ENCODE measurements at regions not wholly inside any gene's neighbourhood (a gene's known extent, or its start where the extent isn't known, plus 50 kb on each side); places are given as distances from the start of the nearest gene placed in this dataset.

DNA sequence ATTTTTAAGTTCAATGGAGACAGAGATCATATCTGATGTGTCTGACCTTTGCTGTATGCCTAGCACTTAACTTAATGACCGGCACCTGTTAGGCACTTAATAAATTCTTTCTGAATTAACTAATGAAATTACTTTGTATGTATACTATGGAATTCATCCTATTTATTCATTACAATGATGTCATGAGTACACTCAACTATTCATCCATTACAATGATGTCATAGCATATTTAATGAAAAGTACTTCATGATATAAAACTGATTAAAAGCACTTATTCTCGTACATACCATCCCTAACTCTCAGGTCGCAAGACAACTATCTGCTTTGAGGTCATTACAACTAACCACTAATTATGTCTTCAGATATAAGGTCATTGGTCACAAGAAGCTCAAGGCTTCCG lies 1131.6 kb downstream of the DTWD2 start:
- TF ChIP-seq CTCF (conservative IDR thresholded peaks at IDR 0.05; ENCODE audit: low read depth, low read length) = no peak
- Histone ChIP-seq H3K4me3 (IDR thresholded peaks at IDR 0.05; ENCODE audit: insufficient read depth, low read depth, low read length) (no peak overlapping the region), H2AFZ (ENCODE audit: low read depth) (no peak overlapping the region), H4K20me1 (ENCODE audit: insufficient read depth) (no peaks in the 10 kb centered on the region), H3K36me3 (ENCODE audit: insufficient read depth) (no peaks in the 10 kb centered on the region), H3K27ac (no peak overlapping the region), H3K4me2 (no peak overlapping the region), H3K4me1 (ENCODE audit: low read depth, poor library complexity, severe bottlenecking) (no peaks in the 10 kb centered on the region), H3K9ac (no peak overlapping the region), H3K27me3 (ENCODE audit: insufficient read depth, low read depth) (no peaks in the 10 kb centered on the region), H3K79me2 (ENCODE audit: insufficient read depth, low read depth) (no peaks in the 10 kb centered on the region)

GRCh38 chr5:117837786-117838185 lies 1150.6 kb downstream of the DTWD2 start:
- H3K9ac ChIP-seq = no peak overlapping the region
- no peaks in the 10 kb centered on the region for H3K36me3 ChIP-seq (ENCODE audit: insufficient read depth)
- no peaks in the 10 kb centered on the region for H3K79me2 ChIP-seq (ENCODE audit: insufficient read depth, low read depth)
- no peak overlapping the region for H3K27ac ChIP-seq
- no peak overlapping the region for H2AFZ ChIP-seq (ENCODE audit: low read depth)
- no peaks in the 10 kb centered on the region for H4K20me1 ChIP-seq (ENCODE audit: insufficient read depth)
- no peaks in the 10 kb centered on the region for H3K4me1 ChIP-seq (ENCODE audit: low read depth, poor library complexity, severe bottlenecking)
- H3K4me2 ChIP-seq = no peak overlapping the region
- no peak for TF ChIP-seq CTCF (conservative IDR thresholded peaks at IDR 0.05; ENCODE audit: low read depth, low read length)
- no peaks in the 10 kb centered on the region for H3K27me3 ChIP-seq (ENCODE audit: insufficient read depth, low read depth)
- H3K4me3 ChIP-seq (IDR thresholded peaks at IDR 0.05; ENCODE audit: insufficient read depth, low read depth, low read length) = no peak overlapping the region

DNA sequence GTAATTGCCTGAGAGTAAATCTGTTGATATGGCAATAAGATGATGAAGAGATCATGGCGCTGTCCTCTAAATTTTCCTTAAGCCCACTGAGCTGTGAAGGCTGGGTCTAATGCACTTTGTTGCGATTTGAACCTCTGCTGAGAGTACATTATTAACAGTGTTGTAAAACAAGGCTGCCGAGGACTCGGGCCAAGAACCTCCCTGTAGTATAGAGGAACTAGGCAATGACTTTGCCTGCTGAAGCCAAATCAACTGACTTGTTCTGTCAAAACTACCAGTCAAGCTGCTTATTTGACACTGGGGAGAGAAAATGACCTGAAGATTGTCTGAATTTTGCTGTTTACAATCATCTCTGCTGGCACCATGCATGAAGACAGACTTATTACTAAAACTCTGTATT lies 1154.7 kb downstream of the DTWD2 start:
- H3K79me2 ChIP-seq (ENCODE audit: insufficient read depth, low read depth) = no peaks in the 10 kb centered on the region
- no peak overlapping the region for H3K4me2 ChIP-seq
- no peak for TF ChIP-seq CTCF (conservative IDR thresholded peaks at IDR 0.05; ENCODE audit: low read depth, low read length)
- H3K4me1 ChIP-seq (ENCODE audit: low read depth, poor library complexity, severe bottlenecking) = no peaks in the 10 kb centered on the region
- no peak overlapping the region for H2AFZ ChIP-seq (ENCODE audit: low read depth)
- H3K9ac ChIP-seq = no peak overlapping the region
- H4K20me1 ChIP-seq (ENCODE audit: insufficient read depth) = no peaks in the 10 kb centered on the region
- no peak overlapping the region for H3K4me3 ChIP-seq (IDR thresholded peaks at IDR 0.05; ENCODE audit: insufficient read depth, low read depth, low read length)
- no peaks in the 10 kb centered on the region for H3K36me3 ChIP-seq (ENCODE audit: insufficient read depth)
- H3K27me3 ChIP-seq (ENCODE audit: insufficient read depth, low read depth) = no peaks in the 10 kb centered on the region
- H3K27ac ChIP-seq = no peak overlapping the region

- Histone ChIP-seq H3K79me2 (ENCODE audit: insufficient read depth, low read depth) (no peaks in the 10 kb centered on the region), H3K9ac (no peak overlapping the region), H3K27ac (no peak overlapping the region), H3K27me3 (ENCODE audit: insufficient read depth, low read depth) (no peaks in the 10 kb centered on the region), H3K4me3 (IDR thresholded peaks at IDR 0.05; ENCODE audit: insufficient read depth, low read depth, low read length) (no peak overlapping the region), H2AFZ (ENCODE audit: low read depth) (no peak overlapping the region), H3K4me1 (ENCODE audit: low read depth, poor library complexity, severe bottlenecking) (no peaks in the 10 kb centered on the region), H4K20me1 (ENCODE audit: insufficient read depth) (no peaks in the 10 kb centered on the region), H3K36me3 (ENCODE audit: insufficient read depth) (no peaks in the 10 kb centered on the region), H3K4me2 (no peak overlapping the region)
- TF ChIP-seq CTCF (conservative IDR thresholded peaks at IDR 0.05; ENCODE audit: low read depth, low read length) = no peak
Measured at GRCh38 chr5:117829646-117830045, 1158.7 kb downstream of the DTWD2 start.

DNA sequence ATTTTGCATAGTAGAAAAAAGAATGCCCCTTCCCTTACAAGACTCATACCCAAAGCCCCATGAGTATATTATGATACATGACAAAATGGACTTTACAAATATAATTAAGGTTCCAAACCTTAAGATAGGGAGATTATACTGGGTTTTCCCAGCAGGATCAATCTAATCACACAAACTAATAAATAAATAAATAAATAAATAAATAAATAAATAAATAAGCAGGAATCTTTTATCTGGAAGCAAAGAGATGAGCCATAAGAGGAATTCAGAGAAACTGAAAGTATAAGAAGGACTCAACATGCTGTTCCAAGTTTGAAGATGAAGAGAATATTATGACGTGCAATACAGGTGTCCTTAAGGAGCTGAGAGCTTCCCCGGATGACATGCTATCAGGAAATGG lies 1174.5 kb downstream of the DTWD2 start:
- Histone ChIP-seq H3K9ac (no peak overlapping the region), H3K4me3 (IDR thresholded peaks at IDR 0.05; ENCODE audit: insufficient read depth, low read depth, low read length) (no peak overlapping the region), H3K79me2 (ENCODE audit: insufficient read depth, low read depth) (no peaks in the 10 kb centered on the region), H4K20me1 (ENCODE audit: insufficient read depth) (no peaks in the 10 kb centered on the region), H3K27ac (no peak overlapping the region), H2AFZ (ENCODE audit: low read depth) (no peak overlapping the region), H3K36me3 (ENCODE audit: insufficient read depth) (no peaks in the 10 kb centered on the region), H3K4me1 (ENCODE audit: low read depth, poor library complexity, severe bottlenecking) (no peaks in the 10 kb centered on the region), H3K4me2 (no peak overlapping the region), H3K27me3 (ENCODE audit: insufficient read depth, low read depth) (no peaks in the 10 kb centered on the region)
- no peak for TF ChIP-seq CTCF (conservative IDR thresholded peaks at IDR 0.05; ENCODE audit: low read depth, low read length)

Measured in KMS-11 (cell line).